ENCODE measurements at regions not wholly inside any gene's neighbourhood (a gene's known extent, or its start where the extent isn't known, plus 50 kb on each side); places are given as distances from the start of the nearest gene placed in this dataset.

- TF ChIP-seq, protein P1, sequence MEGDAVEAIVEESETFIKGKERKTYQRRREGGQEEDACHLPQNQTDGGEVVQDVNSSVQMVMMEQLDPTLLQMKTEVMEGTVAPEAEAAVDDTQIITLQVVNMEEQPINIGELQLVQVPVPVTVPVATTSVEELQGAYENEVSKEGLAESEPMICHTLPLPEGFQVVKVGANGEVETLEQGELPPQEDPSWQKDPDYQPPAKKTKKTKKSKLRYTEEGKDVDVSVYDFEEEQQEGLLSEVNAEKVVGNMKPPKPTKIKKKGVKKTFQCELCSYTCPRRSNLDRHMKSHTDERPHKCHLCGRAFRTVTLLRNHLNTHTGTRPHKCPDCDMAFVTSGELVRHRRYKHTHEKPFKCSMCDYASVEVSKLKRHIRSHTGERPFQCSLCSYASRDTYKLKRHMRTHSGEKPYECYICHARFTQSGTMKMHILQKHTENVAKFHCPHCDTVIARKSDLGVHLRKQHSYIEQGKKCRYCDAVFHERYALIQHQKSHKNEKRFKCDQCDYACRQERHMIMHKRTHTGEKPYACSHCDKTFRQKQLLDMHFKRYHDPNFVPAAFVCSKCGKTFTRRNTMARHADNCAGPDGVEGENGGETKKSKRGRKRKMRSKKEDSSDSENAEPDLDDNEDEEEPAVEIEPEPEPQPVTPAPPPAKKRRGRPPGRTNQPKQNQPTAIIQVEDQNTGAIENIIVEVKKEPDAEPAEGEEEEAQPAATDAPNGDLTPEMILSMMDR (conservative IDR thresholded peaks at IDR 0.05), result no peak
- no peak for TF ChIP-seq ZFX (IDR thresholded peaks at IDR 0.05)
Observed at GRCh38 chr14:101060171-101060601, 156.7 kb upstream of the RTL1 start.

GRCh38 chr14:101061411-101062064, 158.0 kb upstream of the RTL1 start:
- TF ChIP-seq, protein P1 (conservative IDR thresholded peaks at IDR 0.05), result no peak
- TF ChIP-seq ZFX (IDR thresholded peaks at IDR 0.05), result no peak
- no peak overlapping the region for H3K27ac ChIP-seq

More at GRCh38 chr14:101060171-101060601, 156.7 kb upstream of the RTL1 start:
- H3K27ac ChIP-seq, result no peak overlapping the region

- no peak overlapping the region for H3K27ac ChIP-seq
- TF ChIP-seq, protein P1 (conservative IDR thresholded peaks at IDR 0.05), result no peak
- TF ChIP-seq ZFX (IDR thresholded peaks at IDR 0.05), result no peak
Observed at GRCh38 chr14:101062065-101062450, 158.5 kb upstream of the RTL1 start.

- no peak for TF ChIP-seq ZFX (IDR thresholded peaks at IDR 0.05)
- TF ChIP-seq, protein P1 (conservative IDR thresholded peaks at IDR 0.05), result no peak
- H3K27ac ChIP-seq, result no peak overlapping the region
Observed at GRCh38 chr14:101062601-101063000, 159.1 kb upstream of the RTL1 start.

DNA sequence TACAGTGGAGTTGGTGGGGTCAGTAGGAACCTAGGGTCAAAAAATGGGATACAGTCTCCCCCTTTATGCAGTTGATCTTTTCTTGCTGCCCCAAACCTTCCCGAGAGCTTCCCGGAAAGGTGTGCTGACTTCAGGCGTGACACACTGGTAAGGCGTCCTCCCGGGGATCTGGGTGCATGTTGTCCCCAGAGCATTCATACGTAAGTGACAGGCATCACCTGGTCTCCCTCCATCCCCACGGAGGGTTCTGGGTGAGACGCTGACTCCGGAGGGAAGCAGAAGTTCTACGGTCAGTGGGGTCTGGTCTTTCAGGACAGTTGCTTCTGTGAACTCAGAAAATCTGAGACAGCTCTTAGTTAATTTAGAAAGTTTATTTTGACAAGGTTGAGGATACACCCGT, 159.6 kb upstream of the RTL1 start:
- TF ChIP-seq, protein P1 (conservative IDR thresholded peaks at IDR 0.05), result no peak
- TF ChIP-seq ZFX (IDR thresholded peaks at IDR 0.05), result no peak
- no peak overlapping the region for H3K27ac ChIP-seq

- TF ChIP-seq ZFX (IDR thresholded peaks at IDR 0.05), result no peak
- TF ChIP-seq, protein P1 (conservative IDR thresholded peaks at IDR 0.05), result no peak
- H3K27ac ChIP-seq, result no peak overlapping the region
Observed at GRCh38 chr14:101064121-101064661, 160.7 kb upstream of the RTL1 start.

- TF ChIP-seq, protein P1 (conservative IDR thresholded peaks at IDR 0.05), result no peak
- no peak for TF ChIP-seq ZFX (IDR thresholded peaks at IDR 0.05)
- no peak overlapping the region for H3K27ac ChIP-seq
Observed at GRCh38 chr14:101064718-101065117, 161.2 kb upstream of the RTL1 start.
